Endothelial cell of umbilical vein (primary cell): ENCODE measurements at regions not wholly inside any gene's neighbourhood (a gene's known extent, or its start where the extent isn't known, plus 50 kb on each side); places are given as distances from the start of the nearest gene placed in this dataset.

ENCODE experiments used
- BruUV-seq: library from RNA; stranded (reverse); fragments of 400-500 nt; replicated peaks from 2 replicates; lab custom pipeline; 2021; lab: Mats Ljungman, UMichigan
- CTCF ChIA-PET: fragments of 300-600, 350-600 bp; sonication (Branson Sonifier 250); formaldehyde crosslinking; loops from one replicate; lab custom pipeline; 2021; ENCODE audit warnings: antibody characterized with exemption, inconsistent platforms; lab: Charles Lee
- POLR2A ChIA-PET: fragments of 300-600, 350-600 bp; sonication (Branson Sonifier 250); formaldehyde crosslinking; loops from one replicate; lab custom pipeline; 2021; ENCODE audit warnings: antibody characterized with exemption, inconsistent platforms; lab: Charles Lee
- DNase-seq: peaks from one replicate; pipeline ENCODE4 v3.0.0-alpha.2; 2011; ENCODE audit warnings: low read depth, low spot score
- FAIRE-seq: peaks from 2 replicates; lab custom pipeline; 2011; peaks lifted over from hg19 to GRCh38; lab: Jason Lieb, UNC
- H2AFZ ChIP-seq: 2 replicates; pipeline ENCODE4 v1.6.0; 2012; ENCODE audit warnings: low read depth, low read length, control low read depth, inconsistent platforms
- H3K27ac ChIP-seq: 2 replicates; pipeline ENCODE4 v1.5.1; 2011; ENCODE audit warnings: low read depth, mild to moderate bottlenecking, control low read depth, low read length, moderate library complexity; ENCODE audit not compliant: insufficient read depth
- H3K27me3 ChIP-seq, 2 experiments: 2 replicates each; pipeline versions ENCODE4 v1.6.0 to v1.6.1; 2011; ENCODE audit warnings: low read length in 2 of 2, mixed read lengths in 1 of 2; ENCODE audit not compliant: control insufficient read depth in 2 of 2, insufficient read depth in 2 of 2
- H3K36me3 ChIP-seq, 2 experiments: 2 replicates in 1 of 2; 3 replicates in 1 of 2; pipeline ENCODE4 v1.5.1; 2011; ENCODE audit warnings: low read length in 2 of 2, mild to moderate bottlenecking in 1 of 2, moderate library complexity in 1 of 2; ENCODE audit not compliant: control insufficient read depth in 2 of 2, insufficient read depth in 2 of 2; ENCODE audit errors: extremely low read depth in 1 of 2
- H3K4me1 ChIP-seq: 3 replicates; pipeline ENCODE4 v1.5.1; 2011; ENCODE audit warnings: mild to moderate bottlenecking, low read length; ENCODE audit not compliant: control insufficient read depth, insufficient read depth; ENCODE audit errors: extremely low read depth
- H3K4me2 ChIP-seq: 2 replicates; pipeline ENCODE4 v1.6.1; 2011; ENCODE audit warnings: low read length, control low read depth, mixed read lengths; ENCODE audit not compliant: insufficient read depth
- H3K4me3 ChIP-seq, 3 experiments: fragments of 200-600 bp in 1 of 3; sonication (generic), shearing (Covaris generic) in 1 of 3; replicated peaks in 1 of 3; 2 replicates each; pipeline ENCODE4 v1.5.1; 2011 to 2016; ENCODE audit warnings: control low read depth in 3 of 3, low read length in 3 of 3, mild to moderate bottlenecking in 2 of 3, inconsistent platforms in 1 of 3, low read depth in 1 of 3, moderate library complexity in 1 of 3; ENCODE audit not compliant: insufficient read depth in 1 of 3
- H3K79me2 ChIP-seq: 2 replicates; pipeline ENCODE4 v1.6.0; 2012; ENCODE audit warnings: low read length, inconsistent platforms; ENCODE audit not compliant: control insufficient read depth, insufficient read depth
- H3K9ac ChIP-seq: replicated peaks from 2 replicates; pipeline ENCODE3; 2011; ENCODE audit warnings: low read length, control low read depth; ENCODE audit not compliant: insufficient read depth; ENCODE audit errors: extremely low read depth
- H3K9me1 ChIP-seq: replicated peaks from 3 replicates; pipeline ENCODE4 v1.6.0; 2011; ENCODE audit warnings: mild to moderate bottlenecking, low read length; ENCODE audit not compliant: control insufficient read depth, insufficient read depth; ENCODE audit errors: extremely low read depth
- H3K9me3 ChIP-seq: replicated peaks from 2 replicates; pipeline ENCODE4 v1.5.1; 2012; ENCODE audit warnings: low read length, inconsistent platforms; ENCODE audit not compliant: control insufficient read depth, insufficient read depth
- H4K20me1 ChIP-seq: replicated peaks from 2 replicates; pipeline ENCODE3; 2011; ENCODE audit warnings: mild to moderate bottlenecking, low read length; ENCODE audit not compliant: control insufficient read depth, insufficient read depth; ENCODE audit errors: extremely low read depth
- EZH2 ChIP-seq: IDR thresholded peaks from 2 replicates; pipeline ENCODE4 v1.6.1; 2012; ENCODE audit warnings: borderline replicate concordance, low read depth, mild to moderate bottlenecking, moderate library complexity, low read length, inconsistent platforms; ENCODE audit not compliant: severe bottlenecking
- FOS ChIP-seq: IDR thresholded peaks from 2 replicates; pipeline ENCODE4 v1.6.1; 2011; ENCODE audit warnings: mild to moderate bottlenecking, low read length, moderate library complexity, borderline replicate concordance; ENCODE audit not compliant: insufficient read depth
- GATA2 ChIP-seq: IDR thresholded peaks from 2 replicates; pipeline ENCODE4 v1.7.0; 2011; ENCODE audit warnings: low read depth, mild to moderate bottlenecking, moderate library complexity, mixed read lengths, low read length; ENCODE audit not compliant: insufficient read length, insufficient read depth
- JUN ChIP-seq: IDR thresholded peaks from 2 replicates; pipeline ENCODE4 v1.6.1; 2011; ENCODE audit warnings: borderline replicate concordance, low read depth; ENCODE audit not compliant: insufficient read length, insufficient read depth
- MYC ChIP-seq: IDR thresholded peaks from one replicate; pipeline ENCODE4 v1.6.1; 2011; ENCODE audit warnings: mild to moderate bottlenecking, low read depth, low read length
- POLR2A ChIP-seq: IDR thresholded peaks from 2 replicates; pipeline ENCODE4 v1.6.1; 2012; ENCODE audit warnings: low read depth, mild to moderate bottlenecking, control low read depth, low read length
- POLR2AphosphoS5 ChIP-seq: IDR thresholded peaks from 2 replicates; pipeline ENCODE4 v1.6.1; 2012; ENCODE audit warnings: low read depth, mild to moderate bottlenecking, control low read depth, low read length, moderate library complexity; ENCODE audit not compliant: insufficient read depth
- dilution Hi-C: fragments of 300-500 bp; cut with MboI; formaldehyde crosslinking; loops from one replicate; pipeline ENCODE4 v1.15.0; 2019; ENCODE audit warnings: low sequenced_read_pairs; ENCODE audit not compliant: extremely low pct_ligation_motif_present
- intact Hi-C: fragments of 100-400 bp; cut with micrococcal nuclease; formaldehyde crosslinking; loops from one replicate; pipeline ENCODE4 v1.10.0; 2022
- TF ChIP-seq, protein P1 (sequence below): IDR thresholded peaks from 2 replicates; pipeline ENCODE4 v1.6.1; 2011; ENCODE audit not compliant: insufficient read depth, insufficient read length
- TF ChIP-seq, protein P2 (sequence below), 2 donors: IDR thresholded peaks; 1 replicate in 1 of 2; 2 replicates in 1 of 2; pipeline ENCODE4 v1.5.1; 2011; ENCODE audit warnings: low read length in 2 of 2, mild to moderate bottlenecking in 2 of 2, moderate library complexity in 2 of 2, control low read depth in 1 of 2, inconsistent platforms in 1 of 2, low read depth in 1 of 2; ENCODE audit not compliant: insufficient read depth in 1 of 2; ENCODE audit errors: extremely low read depth in 1 of 2

DNA sequence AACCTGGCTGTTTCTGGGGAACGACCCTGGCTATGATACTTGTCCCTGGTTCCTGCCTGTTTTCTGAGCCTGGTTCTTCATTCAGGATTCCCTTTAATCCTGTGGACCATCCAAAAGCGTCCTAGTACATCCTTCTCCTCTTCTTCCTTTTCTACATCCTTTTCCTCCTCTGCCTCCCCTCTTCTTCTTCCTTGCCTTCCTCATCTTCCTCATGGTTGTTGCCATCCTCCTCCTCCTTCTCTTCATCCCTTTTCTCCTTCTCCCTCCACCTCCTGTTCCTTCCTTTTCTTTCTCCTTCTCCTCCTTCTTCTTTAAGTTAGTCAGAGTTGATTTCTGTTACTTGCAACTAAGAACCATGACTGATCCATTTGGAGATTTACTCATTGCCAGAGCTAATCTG is 197.8 kb downstream of the FOXD2 start:
- H2AFZ ChIP-seq: no peak overlapping the region
- no peaks in the 10 kb centered on the region for H3K4me1 ChIP-seq
- BruUV-seq: no TSS peak
- TF ChIP-seq GATA2: no peak
- no peak for TF ChIP-seq POLR2A
- TF ChIP-seq, protein P1, sequence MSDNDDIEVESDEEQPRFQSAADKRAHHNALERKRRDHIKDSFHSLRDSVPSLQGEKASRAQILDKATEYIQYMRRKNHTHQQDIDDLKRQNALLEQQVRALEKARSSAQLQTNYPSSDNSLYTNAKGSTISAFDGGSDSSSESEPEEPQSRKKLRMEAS: no peak
- no peak for TF ChIP-seq JUN
- TF ChIP-seq FOS: no peak
- TF ChIP-seq, protein P2, sequence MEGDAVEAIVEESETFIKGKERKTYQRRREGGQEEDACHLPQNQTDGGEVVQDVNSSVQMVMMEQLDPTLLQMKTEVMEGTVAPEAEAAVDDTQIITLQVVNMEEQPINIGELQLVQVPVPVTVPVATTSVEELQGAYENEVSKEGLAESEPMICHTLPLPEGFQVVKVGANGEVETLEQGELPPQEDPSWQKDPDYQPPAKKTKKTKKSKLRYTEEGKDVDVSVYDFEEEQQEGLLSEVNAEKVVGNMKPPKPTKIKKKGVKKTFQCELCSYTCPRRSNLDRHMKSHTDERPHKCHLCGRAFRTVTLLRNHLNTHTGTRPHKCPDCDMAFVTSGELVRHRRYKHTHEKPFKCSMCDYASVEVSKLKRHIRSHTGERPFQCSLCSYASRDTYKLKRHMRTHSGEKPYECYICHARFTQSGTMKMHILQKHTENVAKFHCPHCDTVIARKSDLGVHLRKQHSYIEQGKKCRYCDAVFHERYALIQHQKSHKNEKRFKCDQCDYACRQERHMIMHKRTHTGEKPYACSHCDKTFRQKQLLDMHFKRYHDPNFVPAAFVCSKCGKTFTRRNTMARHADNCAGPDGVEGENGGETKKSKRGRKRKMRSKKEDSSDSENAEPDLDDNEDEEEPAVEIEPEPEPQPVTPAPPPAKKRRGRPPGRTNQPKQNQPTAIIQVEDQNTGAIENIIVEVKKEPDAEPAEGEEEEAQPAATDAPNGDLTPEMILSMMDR (IDR thresholded peaks at IDR 0.05; ENCODE audit: extremely low read depth in 1 of 2, insufficient read depth in 1 of 2, low read depth in 1 of 2, low read length in 2 of 2): no peak
- TF ChIP-seq MYC: no peak
- TF ChIP-seq EZH2: no peak
- no peak for TF ChIP-seq POLR2AphosphoS5
- intact Hi-C loops (no loop called here), dilution Hi-C loops (no loop called here)
- H3K4me3 ChIP-seq: no peak overlapping the region
- H3K27ac ChIP-seq: no peak overlapping the region
- H3K4me2 ChIP-seq: no peak overlapping the region
- H3K9ac ChIP-seq: no peak overlapping the region
- no peaks in the 10 kb centered on the region for H3K27me3 ChIP-seq
- DNase-seq (no peak), FAIRE-seq (no peak)
- H4K20me1 ChIP-seq: no peaks in the 10 kb centered on the region
- H3K36me3 ChIP-seq: no peaks in the 10 kb centered on the region
- ChIA-PET POLR2A (no interaction called here), CTCF (no interaction called here)
- no peaks in the 10 kb centered on the region for H3K9me1 ChIP-seq
- no peaks in the 10 kb centered on the region for H3K79me2 ChIP-seq
- no peaks in the 10 kb centered on the region for H3K9me3 ChIP-seq
